Keratinocyte (primary cell): ENCODE measurements at regions not wholly inside any gene's neighbourhood (a gene's known extent, or its start where the extent isn't known, plus 50 kb on each side); places are given as distances from the start of the nearest gene placed in this dataset.

Experiments used
- DNase-seq: peaks from one replicate; pipeline ENCODE4 v3.0.0-alpha.2; 2011; ENCODE audit warnings: low read depth, missing footprints, low spot score
- FAIRE-seq: peaks from 2 replicates; lab custom pipeline; 2011; peaks lifted over from hg19 to GRCh38; lab: Jason Lieb, UNC
- H2AFZ ChIP-seq: 2 replicates; pipeline ENCODE4 v1.6.0; 2012; ENCODE audit warnings: low read length, control low read depth, inconsistent platforms; ENCODE audit not compliant: control insufficient read depth
- H3K27ac ChIP-seq: 2 replicates; pipeline ENCODE4 v1.5.1; 2011; ENCODE audit warnings: low read length; ENCODE audit not compliant: control insufficient read depth, insufficient read depth
- H3K27me3 ChIP-seq: 3 replicates; pipeline ENCODE4 v1.6.0; 2011; ENCODE audit warnings: low read length; ENCODE audit not compliant: control insufficient read depth, insufficient read depth; ENCODE audit errors: extremely low read depth
- H3K36me3 ChIP-seq, 2 experiments: 2 replicates in 1 of 2; 3 replicates in 1 of 2; pipeline ENCODE4 v1.5.1; 2011; ENCODE audit warnings: low read length in 2 of 2, mild to moderate bottlenecking in 1 of 2; ENCODE audit not compliant: control insufficient read depth in 2 of 2, insufficient read depth in 2 of 2; ENCODE audit errors: extremely low read depth in 1 of 2
- H3K4me1 ChIP-seq: 3 replicates; pipeline ENCODE4 v1.5.1; 2011; ENCODE audit warnings: low read length; ENCODE audit not compliant: control insufficient read depth, insufficient read depth; ENCODE audit errors: extremely low read depth
- H3K4me2 ChIP-seq: 3 replicates; pipeline ENCODE4 v1.6.0; 2011; ENCODE audit warnings: low read depth, low read length; ENCODE audit not compliant: control insufficient read depth, insufficient read depth; ENCODE audit errors: extremely low read depth
- H3K4me3 ChIP-seq, 3 experiments: fragments of 200-600 bp in 1 of 3; sonication (generic) in 1 of 3; 2 replicates in 2 of 3; 3 replicates in 1 of 3; pipeline ENCODE4 v1.5.1; 2011 to 2016; ENCODE audit warnings: low read length in 3 of 3, mild to moderate bottlenecking in 3 of 3, control low read depth in 2 of 3, inconsistent platforms in 1 of 3, low read depth in 1 of 3, mixed read lengths in 1 of 3, mixed run types in 1 of 3, moderate library complexity in 1 of 3; ENCODE audit not compliant: control insufficient read depth in 2 of 3, insufficient read depth in 2 of 3; ENCODE audit errors: extremely low read depth in 1 of 3
- H3K79me2 ChIP-seq: 2 replicates; pipeline ENCODE4 v1.6.0; 2012; ENCODE audit warnings: low read length; ENCODE audit not compliant: control insufficient read depth, insufficient read depth
- H3K9ac ChIP-seq: 3 replicates; pipeline ENCODE4 v1.6.0; 2011; ENCODE audit warnings: low read length; ENCODE audit not compliant: control insufficient read depth, insufficient read depth; ENCODE audit errors: extremely low read depth
- H3K9me1 ChIP-seq: 3 replicates; pipeline ENCODE4 v1.6.0; 2011; ENCODE audit warnings: low read length; ENCODE audit not compliant: control insufficient read depth, insufficient read depth; ENCODE audit errors: extremely low read depth
- H3K9me3 ChIP-seq: 2 replicates; pipeline ENCODE4 v1.5.1; 2012; ENCODE audit warnings: low read depth, low read length; ENCODE audit not compliant: control insufficient read depth
- H4K20me1 ChIP-seq: 3 replicates; pipeline ENCODE4 v1.6.0; 2011; ENCODE audit warnings: low read length; ENCODE audit not compliant: control insufficient read depth, insufficient read depth; ENCODE audit errors: extremely low read depth
- CTCF ChIP-seq, 3 experiments: IDR thresholded peaks in 1 of 3; conservative IDR thresholded peaks in 1 of 3; optimal IDR thresholded peaks in 1 of 3; 2 replicates in 2 of 3; 3 replicates in 1 of 3; pipeline versions ENCODE3 to v1.5.1; 2011; ENCODE audit warnings: low read length in 3 of 3, mild to moderate bottlenecking in 3 of 3, moderate library complexity in 2 of 3, control low read depth in 1 of 3, inconsistent platforms in 1 of 3; ENCODE audit not compliant: insufficient read depth in 2 of 3; ENCODE audit errors: extremely low read depth in 1 of 3
- EZH2 ChIP-seq: IDR thresholded peaks from one replicate; pipeline ENCODE4 v1.6.1; 2012; ENCODE audit warnings: inconsistent platforms, mild to moderate bottlenecking, low read length, moderate library complexity
- dilution Hi-C: fragments of 300-500 bp; cut with MboI; formaldehyde crosslinking; loops from one replicate; pipeline ENCODE4 v1.7.0; 2020; ENCODE audit warnings: low sequenced_read_pairs; ENCODE audit not compliant: extremely low pct_ligation_motif_present

DNA sequence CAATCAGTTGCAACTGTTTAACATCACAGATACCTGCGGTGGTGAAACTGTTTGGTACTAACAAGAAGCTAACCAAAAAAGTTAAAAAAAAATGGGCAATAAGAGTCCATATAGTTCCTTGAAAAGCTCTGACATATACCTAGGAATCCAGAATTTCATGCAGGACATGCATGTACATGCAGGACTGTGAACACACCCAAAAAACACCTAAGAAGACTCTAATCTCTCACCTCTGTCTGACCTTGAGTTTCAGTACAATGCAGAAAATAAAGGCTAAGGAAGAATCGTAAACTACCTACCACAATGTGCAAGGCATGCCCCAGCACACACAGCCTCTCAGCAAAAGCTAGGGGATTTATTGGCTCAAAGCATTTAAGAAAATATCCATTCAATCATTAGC is 110.7 kb upstream of the GOLGA8J start:
- Histone ChIP-seq H3K4me2 (no peak overlapping the region), H3K27ac (no peak overlapping the region), H3K27me3 (peaks cover 12% of the 10 kb centered on the region), H3K4me1 (peaks cover 3% of the 10 kb centered on the region), H3K36me3 (no peaks in the 10 kb centered on the region), H2AFZ (no peak overlapping the region), H3K79me2 (no peaks in the 10 kb centered on the region), H3K9me1 (no peaks in the 10 kb centered on the region), H3K9me3 (no peaks in the 10 kb centered on the region), H3K4me3 (no peak overlapping the region), H3K9ac (no peak overlapping the region), H4K20me1 (no peaks in the 10 kb centered on the region)
- DNase-seq (no peak), FAIRE-seq (no peak)
- TF ChIP-seq EZH2 (no peak), CTCF (optimal IDR thresholded peaks at IDR 0.05 in 1 of 3, IDR thresholded peaks at IDR 0.05 in 1 of 3, conservative IDR thresholded peaks at IDR 0.05 in 1 of 3; ENCODE audit: extremely low read depth in 1 of 3, insufficient read depth in 2 of 3, low read length in 3 of 3) (no peak)
- dilution Hi-C loops, result no loop called here

DNA sequence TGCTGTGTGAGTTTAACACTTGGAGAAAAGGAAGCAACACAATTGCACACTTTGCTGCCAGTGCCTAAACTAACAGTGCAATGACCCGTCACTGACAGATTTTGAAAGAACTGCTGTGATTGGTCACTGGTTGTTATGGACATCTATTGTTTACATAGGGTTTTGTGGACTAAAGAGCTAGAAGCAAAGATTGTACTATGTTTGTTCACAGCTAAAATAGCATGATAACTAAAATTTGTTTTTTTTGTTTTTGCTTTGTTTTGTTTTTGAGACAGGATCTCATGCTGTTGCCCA is 112.4 kb upstream of the GOLGA8J start:
- Histone ChIP-seq H3K9me1 (no peaks in the 10 kb centered on the region), H2AFZ (no peak overlapping the region), H3K4me1 (peaks cover 3% of the 10 kb centered on the region), H3K9me3 (no peaks in the 10 kb centered on the region), H3K27me3 (peaks cover 12% of the 10 kb centered on the region), H4K20me1 (no peaks in the 10 kb centered on the region), H3K4me2 (no peak overlapping the region), H3K36me3 (no peaks in the 10 kb centered on the region), H3K9ac (no peak overlapping the region), H3K79me2 (no peaks in the 10 kb centered on the region), H3K4me3 (no peak overlapping the region), H3K27ac (no peak overlapping the region)
- TF ChIP-seq CTCF (optimal IDR thresholded peaks at IDR 0.05 in 1 of 3, IDR thresholded peaks at IDR 0.05 in 1 of 3, conservative IDR thresholded peaks at IDR 0.05 in 1 of 3; ENCODE audit: extremely low read depth in 1 of 3, insufficient read depth in 2 of 3, low read length in 3 of 3) (no peak), EZH2 (no peak)
- no peak for FAIRE-seq
- no peak for DNase-seq
- dilution Hi-C loops, result no loop called here
